ENCODE measurements at regions not wholly inside any gene's neighbourhood (a gene's known extent, or its start where the extent isn't known, plus 50 kb on each side); places are given as distances from the start of the nearest gene placed in this dataset.

DNA sequence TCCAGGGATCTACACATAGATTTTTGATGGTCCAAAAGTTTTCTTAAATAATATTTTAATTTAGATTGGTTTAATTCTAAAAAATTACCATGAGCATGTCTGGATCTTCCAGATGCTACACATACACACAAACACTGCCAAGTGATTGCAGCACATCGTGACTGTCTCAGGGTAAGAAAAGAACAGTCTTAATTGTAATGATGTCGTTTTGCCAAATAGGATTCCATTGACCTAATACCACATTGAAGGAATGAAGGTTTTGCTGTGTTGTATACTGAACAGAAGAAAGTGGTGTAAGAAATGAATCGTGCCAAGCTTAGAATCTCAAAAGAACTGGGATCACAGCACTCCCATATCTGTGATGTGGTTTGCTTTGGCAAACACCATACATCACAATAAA is 633.3 kb upstream of the CAMK1G start:
- Histone ChIP-seq H3K27me3 (no peaks in the 10 kb centered on the region), H3K36me3 (no peaks in the 10 kb centered on the region), H3K4me3 (no peak overlapping the region), H3K27ac (no peak overlapping the region), H3K4me1 (no peaks in the 10 kb centered on the region), H3K9me3 (no peaks in the 10 kb centered on the region)
- no peak for DNase-seq (ENCODE audit: extremely low spot score in 2 of 2)
- TF ChIP-seq, protein P1, sequence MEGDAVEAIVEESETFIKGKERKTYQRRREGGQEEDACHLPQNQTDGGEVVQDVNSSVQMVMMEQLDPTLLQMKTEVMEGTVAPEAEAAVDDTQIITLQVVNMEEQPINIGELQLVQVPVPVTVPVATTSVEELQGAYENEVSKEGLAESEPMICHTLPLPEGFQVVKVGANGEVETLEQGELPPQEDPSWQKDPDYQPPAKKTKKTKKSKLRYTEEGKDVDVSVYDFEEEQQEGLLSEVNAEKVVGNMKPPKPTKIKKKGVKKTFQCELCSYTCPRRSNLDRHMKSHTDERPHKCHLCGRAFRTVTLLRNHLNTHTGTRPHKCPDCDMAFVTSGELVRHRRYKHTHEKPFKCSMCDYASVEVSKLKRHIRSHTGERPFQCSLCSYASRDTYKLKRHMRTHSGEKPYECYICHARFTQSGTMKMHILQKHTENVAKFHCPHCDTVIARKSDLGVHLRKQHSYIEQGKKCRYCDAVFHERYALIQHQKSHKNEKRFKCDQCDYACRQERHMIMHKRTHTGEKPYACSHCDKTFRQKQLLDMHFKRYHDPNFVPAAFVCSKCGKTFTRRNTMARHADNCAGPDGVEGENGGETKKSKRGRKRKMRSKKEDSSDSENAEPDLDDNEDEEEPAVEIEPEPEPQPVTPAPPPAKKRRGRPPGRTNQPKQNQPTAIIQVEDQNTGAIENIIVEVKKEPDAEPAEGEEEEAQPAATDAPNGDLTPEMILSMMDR (IDR thresholded peaks at IDR 0.05), result no peak
- TF ChIP-seq POLR2A (IDR thresholded peaks at IDR 0.05) (no peak), POLR2AphosphoS5 (IDR thresholded peaks at IDR 0.05; ENCODE audit: insufficient read depth in 1 of 2, low read depth in 1 of 2) (no peak)
- intact Hi-C loops (cut with DNase I), result no loop called here

DNA sequence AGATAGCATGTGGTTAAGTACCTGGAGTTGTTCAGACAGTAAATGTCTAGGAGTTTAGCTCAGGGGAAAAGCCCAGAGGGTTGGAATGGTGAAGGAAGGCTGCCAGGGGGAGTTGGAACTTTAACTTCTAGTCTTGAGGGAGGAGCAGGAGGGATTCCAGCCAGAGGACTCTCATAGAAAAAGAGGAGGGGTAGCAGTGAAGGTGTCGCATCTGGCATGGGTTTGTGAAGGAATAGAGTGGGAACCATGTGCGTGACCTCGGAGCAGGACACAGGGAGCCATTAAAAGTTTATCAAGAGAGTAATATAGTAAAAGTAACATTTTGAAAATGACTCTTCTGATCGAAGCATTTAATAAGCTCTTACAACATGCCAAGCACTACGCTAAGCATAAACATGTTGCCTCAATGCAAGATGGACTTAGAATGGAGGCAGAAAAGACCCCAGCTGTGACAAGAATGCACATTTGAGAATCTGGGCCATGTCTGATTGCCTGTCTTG is 632.4 kb upstream of the CAMK1G start:
- Histone ChIP-seq H3K9me3 (no peaks in the 10 kb centered on the region), H3K27me3 (no peaks in the 10 kb centered on the region), H3K27ac (no peak overlapping the region), H3K36me3 (no peaks in the 10 kb centered on the region), H3K4me1 (no peaks in the 10 kb centered on the region), H3K4me3 (no peak overlapping the region)
- intact Hi-C loops (cut with DNase I), result no loop called here
- DNase-seq (ENCODE audit: extremely low spot score in 2 of 2), result no peak
- TF ChIP-seq POLR2AphosphoS5 (IDR thresholded peaks at IDR 0.05; ENCODE audit: insufficient read depth in 1 of 2, low read depth in 1 of 2) (no peak), POLR2A (IDR thresholded peaks at IDR 0.05) (no peak)
- TF ChIP-seq, protein P1 (IDR thresholded peaks at IDR 0.05), result no peak

DNA sequence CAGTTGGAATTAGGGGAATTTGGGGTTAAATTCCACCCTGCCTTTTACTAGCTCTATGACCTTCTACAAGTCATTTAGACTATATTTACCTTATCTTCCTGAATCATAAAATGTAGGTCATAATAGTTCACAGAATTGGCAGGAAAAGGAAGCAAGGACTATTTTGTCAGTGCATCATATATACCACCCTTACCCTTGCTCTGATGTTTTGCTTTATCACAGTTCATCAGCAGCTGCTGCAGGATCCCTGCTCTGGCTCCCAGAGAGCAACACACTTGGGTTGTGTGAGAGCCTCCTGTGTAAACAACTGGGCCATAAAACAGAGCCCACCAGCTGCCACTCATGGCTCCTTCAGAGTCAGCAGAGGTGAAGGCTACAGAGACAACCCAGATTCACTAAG is 631.6 kb upstream of the CAMK1G start:
- DNase-seq (ENCODE audit: extremely low spot score in 2 of 2), result no peak
- no peak overlapping the region for H3K4me3 ChIP-seq
- H3K36me3 ChIP-seq, result no peaks in the 10 kb centered on the region
- intact Hi-C loops (cut with DNase I), result no loop called here
- no peaks in the 10 kb centered on the region for H3K4me1 ChIP-seq
- TF ChIP-seq POLR2A (IDR thresholded peaks at IDR 0.05) (no peak), POLR2AphosphoS5 (IDR thresholded peaks at IDR 0.05; ENCODE audit: insufficient read depth in 1 of 2, low read depth in 1 of 2) (no peak)
- TF ChIP-seq, protein P1 (IDR thresholded peaks at IDR 0.05), result no peak
- no peak overlapping the region for H3K27ac ChIP-seq
- no peaks in the 10 kb centered on the region for H3K27me3 ChIP-seq
- no peaks in the 10 kb centered on the region for H3K9me3 ChIP-seq

DNA sequence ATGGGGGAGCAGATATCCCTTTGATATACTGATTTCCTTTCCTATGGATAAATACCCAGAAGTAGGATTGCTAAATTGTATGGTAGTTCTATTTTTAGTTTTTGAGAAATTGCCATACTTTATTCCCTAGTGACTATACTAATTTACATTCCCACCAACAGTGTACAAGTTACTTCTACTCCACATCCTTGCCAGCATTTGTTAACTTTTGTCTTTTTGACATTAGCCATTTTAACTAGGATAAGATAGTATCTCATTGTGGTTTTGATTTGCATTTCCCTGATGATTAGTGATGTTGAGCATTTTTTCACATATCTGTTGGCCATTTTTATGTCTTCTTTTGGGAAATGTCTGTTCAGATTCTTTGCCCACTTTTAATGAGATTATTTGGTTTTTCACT is 620.6 kb upstream of the CAMK1G start:
- Histone ChIP-seq H3K9me3 (no peaks in the 10 kb centered on the region), H3K36me3 (no peaks in the 10 kb centered on the region), H3K4me1 (no peaks in the 10 kb centered on the region), H3K4me3 (no peak overlapping the region), H3K27me3 (no peaks in the 10 kb centered on the region), H3K27ac (no peak overlapping the region)
- intact Hi-C loops (cut with DNase I), result no loop called here
- TF ChIP-seq POLR2A (IDR thresholded peaks at IDR 0.05) (no peak), POLR2AphosphoS5 (IDR thresholded peaks at IDR 0.05; ENCODE audit: insufficient read depth in 1 of 2, low read depth in 1 of 2) (no peak)
- TF ChIP-seq, protein P1 (IDR thresholded peaks at IDR 0.05), result no peak
- no peak for DNase-seq (ENCODE audit: extremely low spot score in 2 of 2)

DNA sequence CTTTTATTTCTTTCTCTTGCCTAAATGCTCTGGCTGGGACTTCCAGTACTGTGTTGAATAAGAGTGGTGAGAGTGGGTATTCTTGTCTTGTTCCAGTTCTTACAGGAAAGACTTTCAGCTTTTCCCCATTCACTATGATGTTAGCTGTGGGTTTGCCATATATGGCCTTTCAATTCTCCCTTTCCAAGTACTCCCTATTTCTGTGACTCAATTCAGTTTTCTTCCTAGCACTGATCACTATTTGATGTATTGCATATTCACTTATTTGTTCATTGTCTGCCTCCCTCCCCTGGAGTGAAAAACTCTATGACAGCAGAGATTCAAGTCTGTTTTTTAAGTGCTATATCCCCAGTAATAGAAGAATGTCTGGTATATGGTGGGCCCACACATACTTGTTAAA is 618.2 kb upstream of the CAMK1G start:
- Histone ChIP-seq H3K27ac (no peak overlapping the region), H3K4me3 (no peak overlapping the region), H3K36me3 (no peaks in the 10 kb centered on the region), H3K4me1 (no peaks in the 10 kb centered on the region), H3K9me3 (no peaks in the 10 kb centered on the region), H3K27me3 (no peaks in the 10 kb centered on the region)
- TF ChIP-seq POLR2A (IDR thresholded peaks at IDR 0.05) (no peak), POLR2AphosphoS5 (IDR thresholded peaks at IDR 0.05; ENCODE audit: insufficient read depth in 1 of 2, low read depth in 1 of 2) (no peak)
- TF ChIP-seq, protein P1 (IDR thresholded peaks at IDR 0.05), result no peak
- intact Hi-C loops (cut with DNase I), result no loop called here
- no peak for DNase-seq (ENCODE audit: extremely low spot score in 2 of 2)
